Hepatocyte (in vitro differentiated cells): ENCODE measurements at regions not wholly inside any gene's neighbourhood (a gene's known extent, or its start where the extent isn't known, plus 50 kb on each side); places are given as distances from the start of the nearest gene placed in this dataset.

Source experiments
- CTCF ChIP-seq: fragments of 200-600 bp; sonication (generic); IDR thresholded peaks from 2 replicates; pipeline ENCODE4 v1.5.1; 2016; ENCODE audit warnings: antibody characterized with exemption, mild to moderate bottlenecking; ENCODE audit not compliant: poor library complexity
- EZH2 ChIP-seq: fragments of 200-600 bp; sonication (generic); IDR thresholded peaks from 2 replicates; pipeline ENCODE4 v1.6.1; 2016; ENCODE audit warnings: antibody characterized with exemption, mild to moderate bottlenecking, borderline replicate concordance
- EZH2phosphoT487 ChIP-seq: fragments of 200-600 bp; sonication (generic); IDR thresholded peaks from one replicate; pipeline ENCODE4 v1.6.1; 2018; ENCODE audit warnings: antibody characterized with exemption, mild to moderate bottlenecking, low read depth, moderate library complexity; ENCODE audit not compliant: unreplicated experiment, severe bottlenecking

DNA sequence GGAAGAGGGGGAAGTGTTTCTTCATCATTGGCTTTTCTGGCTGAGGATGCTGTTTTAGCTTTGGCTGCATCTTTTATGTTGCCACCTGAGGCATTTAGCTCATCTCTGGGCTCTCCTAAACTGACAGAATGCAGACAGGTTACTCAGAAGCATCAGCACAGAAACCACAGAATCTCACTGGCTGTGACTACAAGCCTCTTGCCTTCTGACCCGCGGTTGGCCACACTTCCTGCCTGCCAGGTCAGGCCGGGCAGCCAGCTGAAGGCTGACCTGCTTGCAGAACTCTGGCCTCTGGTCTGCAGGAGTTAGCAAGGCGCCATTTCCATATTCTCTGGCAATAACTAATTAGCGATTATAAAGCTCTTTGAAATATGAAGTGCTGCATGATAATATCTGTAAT is 366.5 kb downstream of the MID1IP1 start:
- TF ChIP-seq CTCF, result no peak
- no peak for TF ChIP-seq EZH2
- no peak for TF ChIP-seq EZH2phosphoT487
